ENCODE measurements at regions not wholly inside any gene's neighbourhood (a gene's known extent, or its start where the extent isn't known, plus 50 kb on each side); places are given as distances from the start of the nearest gene placed in this dataset.
"Not testable (repeated sequence)": the region's sequence is repeated elsewhere in the genome, so short reads cannot be mapped to it uniquely, and the experiment has no call there.

GRCh38 chr2:16429431-16430145, 236.0 kb downstream of the CYRIA start:
- intact Hi-C loops (cut with DNase I, micrococcal nuclease) = no loop called here
- no peak for ATAC-seq
- DNase-seq = no peak

DNA sequence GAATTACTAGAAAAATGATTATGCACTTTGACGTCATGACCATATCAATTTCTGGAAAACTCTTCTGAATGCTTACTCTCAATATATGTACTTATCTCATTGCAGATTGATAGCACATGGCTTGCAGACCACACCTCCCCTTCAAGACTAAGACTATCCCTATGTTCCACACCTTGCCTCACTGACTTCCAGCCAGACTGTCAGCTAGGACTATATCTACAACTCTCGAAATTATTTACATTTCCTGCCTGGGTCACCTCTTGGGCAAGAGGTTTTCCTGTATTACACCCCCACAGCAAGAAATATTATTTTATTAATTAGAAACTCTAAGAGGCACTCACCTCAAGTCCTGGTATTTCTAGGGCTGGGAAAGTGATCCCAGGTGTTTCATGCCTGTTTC, 236.6 kb downstream of the CYRIA start:
- no peak for ATAC-seq
- intact Hi-C loops (cut with DNase I, micrococcal nuclease) = no loop called here
- DNase-seq = no peak

DNA sequence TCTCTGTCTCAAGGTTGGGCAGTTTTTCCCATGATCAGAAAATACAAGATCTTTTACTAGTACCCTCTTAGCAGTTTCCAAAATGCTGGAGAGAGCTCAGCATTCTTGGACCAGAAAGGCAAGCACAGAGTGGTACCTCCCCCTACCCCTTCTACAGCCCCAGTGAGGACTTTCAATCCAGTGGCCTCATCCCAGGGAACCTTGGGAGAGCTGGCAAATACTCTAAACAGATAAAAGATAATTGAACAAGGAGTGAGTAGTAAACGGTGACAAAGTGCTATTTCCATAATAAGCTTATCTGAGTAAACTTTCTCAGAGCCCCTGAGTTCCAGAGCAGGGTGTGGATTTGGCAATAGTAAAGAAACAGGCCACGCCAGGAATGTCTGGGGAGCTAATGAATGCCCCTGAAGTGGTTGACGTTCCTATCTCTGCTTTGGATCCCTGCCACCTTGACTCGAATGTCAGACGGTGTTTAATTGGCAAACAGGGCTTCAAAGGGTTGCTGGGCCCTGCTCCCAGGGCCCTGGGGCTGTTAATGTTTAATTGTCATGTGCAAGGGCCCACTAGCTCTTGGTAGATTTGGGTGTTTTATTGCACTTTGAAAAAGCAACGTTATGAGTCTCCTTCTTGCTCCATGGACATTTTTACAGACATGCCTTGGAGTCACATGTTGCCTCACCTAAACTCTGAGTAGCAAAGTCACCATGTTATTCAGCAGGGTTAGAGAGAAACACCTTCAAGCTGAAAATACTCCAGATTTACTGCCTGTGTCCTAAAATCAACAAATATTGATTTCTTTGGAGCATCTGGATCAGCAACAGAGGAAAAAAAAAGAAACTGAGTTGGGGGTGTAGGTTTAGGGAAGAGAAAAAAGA, 239.9 kb downstream of the CYRIA start:
- DNase-seq (peak; percentile 23 to 77), ATAC-seq (peak; percentile 92)
- intact Hi-C loops (cut with DNase I, micrococcal nuclease) = no loop called here

- intact Hi-C loops (cut with DNase I, micrococcal nuclease) = no loop called here
- DNase-seq = no peak
- no peak for ATAC-seq
Observed at GRCh38 chr2:16420421-16420820, 245.2 kb downstream of the CYRIA start.

DNA sequence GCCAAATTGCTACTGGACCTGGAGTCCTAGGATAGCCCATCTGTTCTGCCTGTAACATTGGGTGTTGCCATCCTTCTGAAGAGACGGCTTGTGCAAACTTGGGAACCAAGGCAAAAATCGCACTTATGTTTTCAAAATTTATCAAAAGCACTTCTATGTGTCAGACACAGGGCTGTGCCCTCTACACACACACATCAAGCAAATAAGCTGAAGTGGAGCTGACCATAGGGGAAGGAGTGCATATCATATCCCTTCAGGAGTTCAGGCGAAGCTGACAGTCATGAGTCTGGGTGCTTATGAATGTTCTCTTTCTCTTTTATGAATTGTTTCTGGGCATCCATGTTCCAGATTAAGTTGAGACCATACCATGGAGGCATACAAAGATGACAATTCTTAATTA, 247.9 kb downstream of the CYRIA start:
- intact Hi-C loops (cut with DNase I, micrococcal nuclease) = no loop called here
- ATAC-seq = no peak
- DNase-seq = no peak

GRCh38 chr2:16416651-16417050, 249.0 kb downstream of the CYRIA start:
- DNase-seq (no peak), ATAC-seq (no peak)
- intact Hi-C loops (cut with DNase I, micrococcal nuclease) = no loop called here

- DNase-seq; intact Hi-C loops (cut with DNase I, micrococcal nuclease); ATAC-seq: not testable (repeated sequence)
Observed at GRCh38 chr2:16415861-16416260, 249.8 kb downstream of the CYRIA start.

- intact Hi-C loops (cut with DNase I, micrococcal nuclease) = no loop called here
- DNase-seq = no peak
- no peak for ATAC-seq
Observed at GRCh38 chr2:16413947-16414346, 251.7 kb downstream of the CYRIA start.

- no peak for ATAC-seq
- DNase-seq = no peak
- intact Hi-C loops (cut with DNase I, micrococcal nuclease) = no loop called here
Observed at GRCh38 chr2:16413285-16413684, 252.3 kb downstream of the CYRIA start.

DNA sequence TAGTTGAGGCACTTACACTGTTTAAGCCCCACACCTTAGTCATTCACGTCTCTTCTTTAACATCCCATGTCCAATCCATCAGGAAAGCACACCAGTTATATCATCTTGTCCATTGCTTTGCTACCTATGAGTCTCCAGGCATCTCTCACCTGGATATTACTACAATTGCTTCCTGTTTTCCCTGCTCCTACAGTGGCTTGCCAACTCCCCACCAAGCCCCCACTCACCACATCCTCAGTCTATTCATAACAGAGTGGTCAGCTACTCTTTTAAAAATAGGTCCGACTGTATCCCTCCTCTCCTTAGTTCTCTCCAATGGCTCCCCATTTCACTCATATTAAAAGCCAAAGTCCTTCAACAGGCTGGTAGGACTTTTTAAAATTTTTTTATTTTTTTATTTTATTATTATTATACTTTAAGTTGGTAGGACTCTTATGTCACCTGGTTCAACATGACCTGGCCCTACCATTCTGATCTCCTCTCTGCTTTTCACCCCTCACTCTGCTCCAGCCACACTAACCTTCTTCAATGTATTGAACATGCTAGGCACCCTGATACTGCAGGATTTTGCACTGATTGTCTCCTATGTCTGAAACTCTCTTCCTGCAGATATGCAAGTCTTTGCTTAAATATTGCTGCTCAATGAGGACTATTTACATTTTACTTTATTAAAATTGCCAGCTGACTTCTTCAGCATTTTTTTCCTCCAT, 253.2 kb downstream of the CYRIA start:
- ATAC-seq = no peak
- no peak for DNase-seq
- intact Hi-C loops (cut with DNase I, micrococcal nuclease) = no loop called here

- ATAC-seq (no peak), DNase-seq (no peak)
- intact Hi-C loops (cut with DNase I, micrococcal nuclease) = no loop called here
Observed at GRCh38 chr2:16411788-16412187, 253.8 kb downstream of the CYRIA start.

- DNase-seq (no peak), ATAC-seq (no peak)
- intact Hi-C loops (cut with DNase I, micrococcal nuclease) = no loop called here
Observed at GRCh38 chr2:16409849-16410248, 255.8 kb downstream of the CYRIA start.

GRCh38 chr2:16409006-16409390, 256.6 kb downstream of the CYRIA start:
- ATAC-seq (no peak), DNase-seq (no peak)
- intact Hi-C loops (cut with DNase I, micrococcal nuclease) = no loop called here

DNA sequence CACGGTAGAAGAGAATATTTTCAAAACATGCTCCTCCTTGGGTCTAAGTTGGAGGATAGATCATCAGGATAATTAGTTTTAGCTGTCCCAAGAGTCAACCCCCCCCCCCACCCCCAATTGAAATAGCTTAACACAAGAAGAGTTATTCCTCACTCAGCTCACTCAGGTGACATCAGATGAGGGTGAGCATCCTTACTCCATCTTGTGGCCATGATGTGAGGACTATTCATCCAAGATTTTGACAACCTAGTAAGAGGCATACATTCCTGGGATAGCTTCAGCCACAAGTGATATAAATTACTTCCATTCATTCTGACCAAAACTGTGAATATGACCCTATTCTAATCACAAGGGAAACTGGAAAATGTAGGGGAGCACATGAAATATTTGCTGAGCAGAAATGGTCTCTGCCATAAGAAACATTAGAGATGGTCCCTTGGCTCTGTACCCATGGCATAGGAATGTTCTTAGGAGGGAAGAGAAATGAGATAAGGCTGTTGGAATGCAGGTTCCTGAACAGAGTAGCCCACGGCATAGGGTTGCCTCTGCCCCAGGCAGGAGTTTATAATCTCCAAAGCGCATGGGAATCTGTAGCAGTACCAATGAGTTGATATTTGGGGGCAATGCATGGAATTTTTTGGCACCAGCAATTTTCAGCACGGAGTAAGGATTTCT, 257.2 kb downstream of the CYRIA start:
- intact Hi-C loops (cut with DNase I, micrococcal nuclease) = no loop called here
- no peak for ATAC-seq
- no peak for DNase-seq

DNA sequence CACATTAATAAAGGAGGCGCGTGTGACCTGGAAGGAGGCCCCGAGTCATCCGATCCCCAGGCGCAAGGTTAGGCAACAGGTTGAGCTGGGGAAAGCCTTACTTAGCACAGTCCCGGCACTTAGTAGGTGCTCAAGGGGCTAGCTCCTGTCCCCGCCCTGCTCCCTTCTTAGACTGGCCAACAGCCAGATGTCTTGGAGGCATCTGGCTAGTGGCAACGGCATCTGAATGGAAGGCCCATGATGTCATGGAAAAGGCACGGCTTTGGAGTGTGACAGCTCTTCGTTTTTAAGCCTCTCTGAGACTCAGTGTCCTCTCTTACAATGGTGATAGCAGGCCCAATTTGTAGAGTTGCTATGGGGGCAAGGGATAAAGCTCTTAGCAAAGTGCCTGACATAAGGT, 258.3 kb downstream of the CYRIA start:
- DNase-seq (no peak), ATAC-seq (no peak)
- intact Hi-C loops (cut with DNase I, micrococcal nuclease) = no loop called here

DNA sequence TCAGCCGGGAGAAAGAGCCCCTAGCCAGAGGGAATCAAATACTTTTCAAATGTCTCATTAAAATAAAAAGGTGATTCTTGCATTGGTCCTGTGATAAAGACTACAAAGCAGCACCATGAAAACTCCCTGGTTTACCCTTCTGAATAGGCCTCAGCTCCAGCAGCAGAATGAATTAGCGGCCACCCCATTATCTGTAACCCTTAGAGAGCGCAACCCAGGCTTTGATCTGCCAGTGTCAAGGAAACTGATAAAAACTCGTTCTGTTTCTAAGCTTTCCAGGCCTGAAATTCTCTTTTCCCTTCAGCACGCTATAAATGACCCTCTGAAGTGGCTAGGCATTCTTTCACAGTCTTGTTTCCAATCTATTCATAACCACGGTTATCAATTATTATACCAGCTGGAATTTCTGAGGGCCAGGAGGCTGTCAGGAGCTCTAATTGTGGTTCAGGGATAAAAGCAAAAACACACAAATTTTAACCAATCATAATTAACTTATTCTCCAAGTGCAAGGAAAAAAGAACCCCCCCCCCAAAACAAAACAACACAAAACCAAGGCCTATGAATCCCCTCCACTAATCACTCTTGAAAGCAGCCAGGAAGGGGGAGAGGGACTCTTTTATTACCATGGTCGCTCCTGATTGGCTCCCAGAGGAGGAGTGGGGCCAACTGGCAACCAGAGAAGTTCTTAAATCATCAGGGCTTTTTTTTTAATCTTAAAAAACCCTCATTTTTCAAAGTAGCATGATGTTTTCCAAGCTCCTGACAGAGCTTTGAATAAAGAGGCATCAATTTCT, 258.9 kb downstream of the CYRIA start:
- intact Hi-C loops (cut with DNase I, micrococcal nuclease) = no loop called here
- ATAC-seq (no peak), DNase-seq (no peak)

DNA sequence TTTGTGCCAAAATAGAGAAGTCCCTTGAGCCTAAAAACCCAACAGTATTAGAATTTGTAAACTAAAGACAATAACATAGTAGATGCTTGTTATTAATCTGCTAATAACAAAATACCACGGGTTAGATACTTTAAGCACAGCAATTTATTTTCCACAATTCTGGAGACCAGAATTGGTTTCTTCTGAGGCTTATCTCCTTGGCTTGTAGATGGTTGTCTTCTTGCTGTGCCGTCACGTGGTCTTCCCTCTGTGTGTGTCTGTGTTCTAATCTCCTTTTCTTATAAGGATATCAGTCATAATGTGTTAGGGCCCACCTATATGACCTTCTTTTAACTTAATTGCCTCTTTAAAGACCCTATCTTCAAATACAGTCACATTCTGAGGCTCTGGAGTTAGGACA, 260.1 kb downstream of the CYRIA start:
- DNase-seq (no peak), ATAC-seq (no peak)
- intact Hi-C loops (cut with DNase I, micrococcal nuclease) = no loop called here

GRCh38 chr2:16404551-16405300, 260.9 kb downstream of the CYRIA start:
- ATAC-seq = no peak
- intact Hi-C loops (cut with DNase I, micrococcal nuclease) = no loop called here
- no peak for DNase-seq

All from left colon (tissue), 2 donors.